Neuronal stem cell (in vitro differentiated cells): ENCODE measurements at regions not wholly inside any gene's neighbourhood (a gene's known extent, or its start where the extent isn't known, plus 50 kb on each side); places are given as distances from the start of the nearest gene placed in this dataset.

Experiments
- DNase-seq: peaks from one replicate; pipeline ENCODE4 v3.0.0-alpha.2; 2013; ENCODE audit warnings: low spot score
- H2AFZ ChIP-seq: one replicate; pipeline ENCODE4 v1.6.1; 2013; ENCODE audit warnings: mild to moderate bottlenecking, low read length, inconsistent platforms
- H2AK5ac ChIP-seq: 2 replicates; pipeline ENCODE4 v1.6.1; 2013; ENCODE audit warnings: low read depth, mild to moderate bottlenecking, inconsistent platforms, low read length, moderate library complexity, mixed read lengths
- H2BK120ac ChIP-seq: 2 replicates; pipeline ENCODE4 v1.6.1; 2013; ENCODE audit warnings: low read depth, mild to moderate bottlenecking, inconsistent platforms, low read length, moderate library complexity, mixed read lengths
- H2BK12ac ChIP-seq: one replicate; pipeline ENCODE4 v1.6.1; 2013; ENCODE audit warnings: low read length, inconsistent platforms
- H2BK15ac ChIP-seq: 2 replicates; pipeline ENCODE4 v1.6.1; 2013; ENCODE audit warnings: mild to moderate bottlenecking, low read length, inconsistent platforms, mixed read lengths
- H2BK5ac ChIP-seq: one replicate; pipeline ENCODE4 v1.6.1; 2013; ENCODE audit warnings: inconsistent platforms, mild to moderate bottlenecking, low read length, moderate library complexity
- H3K14ac ChIP-seq: one replicate; pipeline ENCODE4 v1.6.1; 2013; ENCODE audit warnings: low read length, inconsistent platforms
- H3K18ac ChIP-seq: 2 replicates; pipeline ENCODE4 v1.6.1; 2013; ENCODE audit warnings: low read length, inconsistent platforms
- H3K23ac ChIP-seq: 2 replicates; pipeline ENCODE4 v1.6.1; 2013; ENCODE audit warnings: low read depth, mild to moderate bottlenecking, mixed read lengths, low read length, inconsistent platforms; ENCODE audit not compliant: poor library complexity
- H3K27ac ChIP-seq: replicated peaks from 3 replicates; pipeline ENCODE4 v1.5.1; 2013; ENCODE audit warnings: low read length, inconsistent platforms
- H3K27me3 ChIP-seq, 3 experiments: 2 replicates each; pipeline ENCODE4 v1.6.1; 2013; ENCODE audit warnings: low read length in 3 of 3, mild to moderate bottlenecking in 2 of 3, inconsistent platforms in 1 of 3, low read depth in 1 of 3, mixed read lengths in 1 of 3, moderate library complexity in 1 of 3; ENCODE audit not compliant: control insufficient read depth in 3 of 3, insufficient read depth in 3 of 3
- H3K36me3 ChIP-seq, 2 donors: replicated peaks in 1 of 2; 2 replicates each; pipeline ENCODE4 v1.6.1; 2013; ENCODE audit warnings: low read length in 2 of 2; ENCODE audit not compliant: control insufficient read depth in 2 of 2, insufficient read depth in 2 of 2
- H3K4ac ChIP-seq: 2 replicates; pipeline ENCODE4 v1.6.1; 2013; ENCODE audit warnings: inconsistent platforms, mild to moderate bottlenecking, low read length, moderate library complexity
- H3K4me1 ChIP-seq, 2 donors: 1 replicate in 1 of 2; 2 replicates in 1 of 2; pipeline ENCODE4 v1.6.1; 2013; ENCODE audit warnings: low read length in 2 of 2, low read depth in 1 of 2; ENCODE audit not compliant: control insufficient read depth in 2 of 2, insufficient read depth in 1 of 2
- H3K4me2 ChIP-seq: one replicate; pipeline ENCODE4 v1.6.1; 2013; ENCODE audit warnings: mild to moderate bottlenecking, low read length, inconsistent platforms; ENCODE audit not compliant: insufficient read depth, poor library complexity, severe bottlenecking
- H3K4me3 ChIP-seq, 2 donors: 2 replicates each; pipeline ENCODE4 v1.5.1; 2013; ENCODE audit warnings: low read length in 2 of 2, mild to moderate bottlenecking in 2 of 2, inconsistent platforms in 1 of 2, moderate library complexity in 1 of 2
- H3K79me1 ChIP-seq: one replicate; pipeline ENCODE4 v1.6.1; 2013; ENCODE audit warnings: low read depth, mild to moderate bottlenecking, inconsistent platforms, low read length, moderate library complexity
- H3K9ac ChIP-seq: one replicate; pipeline ENCODE4 v1.6.1; 2013; ENCODE audit warnings: mild to moderate bottlenecking, low read depth, low read length, inconsistent platforms; ENCODE audit not compliant: poor library complexity
- H3K9me3 ChIP-seq, 2 donors: replicated peaks in 1 of 2; 2 replicates each; pipeline versions ENCODE3 to v1.6.1; 2013; ENCODE audit warnings: low read length in 2 of 2, mild to moderate bottlenecking in 2 of 2, inconsistent platforms in 1 of 2, low read depth in 1 of 2, mixed read lengths in 1 of 2, moderate library complexity in 1 of 2; ENCODE audit not compliant: control insufficient read depth in 2 of 2, insufficient read depth in 1 of 2
- H4K8ac ChIP-seq: one replicate; pipeline ENCODE4 v1.6.1; 2013; ENCODE audit warnings: low read depth, mild to moderate bottlenecking, inconsistent platforms, low read length, moderate library complexity
- H4K91ac ChIP-seq: one replicate; pipeline ENCODE4 v1.6.1; 2013; ENCODE audit warnings: low read length, low read depth, mild to moderate bottlenecking, inconsistent platforms; ENCODE audit not compliant: poor library complexity
- WGBS, 2 donors: extraction: QIAGEN DNeasy Blood & Tissue Kit; methylation state at CpG; one replicate each; pipeline ENCODE4 v1.1.7; 2013; ENCODE audit warnings: missing lambda C conversion rate in 2 of 2, mixed read lengths in 1 of 2; ENCODE audit not compliant: insufficient read length in 2 of 2, insufficient replicate concordance in 1 of 2; ENCODE audit errors: extremely low coverage in 2 of 2; 5-methylcytosine and 5-hydroxymethylcytosine counted together

DNA sequence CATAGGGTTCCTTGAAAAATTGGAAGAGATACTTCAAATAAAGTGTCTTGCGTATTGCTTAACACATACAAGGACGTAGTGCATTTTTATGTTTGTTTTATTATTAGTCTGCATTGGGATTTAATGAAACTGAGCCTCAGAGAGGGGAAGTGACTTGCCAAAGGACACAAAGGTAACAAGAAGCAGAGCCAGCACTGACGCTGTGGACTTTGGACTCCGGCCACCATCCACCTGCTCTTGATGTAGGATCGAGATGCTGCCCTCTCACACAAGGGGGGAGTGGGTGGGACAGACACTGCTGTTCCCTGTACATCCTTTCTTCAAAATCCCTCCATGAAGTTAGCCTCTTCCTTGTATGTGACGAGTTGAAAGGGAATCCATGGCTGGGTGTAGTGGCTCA, 435.4 kb upstream of the RGMA start:
- H3K4me1 ChIP-seq, result peaks cover 4 to 8% of the 10 kb centered on the region in 2 donors
- H2BK120ac ChIP-seq, result no peak overlapping the region
- no peak overlapping the region for H3K14ac ChIP-seq
- WGBS, 2 donors, result no CpG with 5 or more reads among the region's 6 CpGs
- H2AFZ ChIP-seq, result no peak overlapping the region
- H2BK15ac ChIP-seq, result no peak overlapping the region
- no peak overlapping the region for H3K4ac ChIP-seq
- peaks cover 0 to 2% of the 10 kb centered on the region in 2 donors for H3K9me3 ChIP-seq
- no peak overlapping the region for H3K4me2 ChIP-seq
- no peaks in the 10 kb centered on the region for H3K36me3 ChIP-seq
- H4K91ac ChIP-seq, result no peak overlapping the region
- DNase-seq, result no peak
- H2AK5ac ChIP-seq, result no peak overlapping the region
- no peak overlapping the region for H2BK12ac ChIP-seq
- H3K18ac ChIP-seq, result no peak overlapping the region
- H2BK5ac ChIP-seq, result no peak overlapping the region
- H3K4me3 ChIP-seq, result no peak overlapping the region
- no peak overlapping the region for H3K23ac ChIP-seq
- no peaks in the 10 kb centered on the region for H3K27me3 ChIP-seq
- H3K79me1 ChIP-seq, result no peaks in the 10 kb centered on the region
- no peak overlapping the region for H3K27ac ChIP-seq
- H4K8ac ChIP-seq, result no peak overlapping the region
- no peak overlapping the region for H3K9ac ChIP-seq

GRCh38 chr15:93523481-93523880, 434.5 kb upstream of the RGMA start:
- Histone ChIP-seq H4K91ac (no peak overlapping the region), H3K9me3 (peaks cover 0 to 2% of the 10 kb centered on the region in 2 donors), H3K4ac (no peak overlapping the region), H2AK5ac (no peak overlapping the region), H3K27ac (no peak overlapping the region), H3K4me3 (no peak overlapping the region), H2BK5ac (no peak overlapping the region), H3K14ac (no peak overlapping the region), H3K27me3 (no peaks in the 10 kb centered on the region), H3K79me1 (no peaks in the 10 kb centered on the region), H2BK12ac (no peak overlapping the region), H3K36me3 (no peaks in the 10 kb centered on the region), H3K9ac (no peak overlapping the region), H3K4me2 (no peak overlapping the region), H4K8ac (no peak overlapping the region), H3K4me1 (peaks cover 4 to 8% of the 10 kb centered on the region in 2 donors), H2AFZ (no peak overlapping the region), H3K18ac (no peak overlapping the region), H3K23ac (no peak overlapping the region), H2BK120ac (no peak overlapping the region), H2BK15ac (no peak overlapping the region)
- no peak for DNase-seq
- WGBS, 2 donors, result no CpG with 5 or more reads among the region's 7 CpGs

GRCh38 chr15:93520206-93520605, 431.2 kb upstream of the RGMA start:
- H2BK12ac ChIP-seq, result no peak overlapping the region
- no peak overlapping the region for H2AFZ ChIP-seq
- no peak overlapping the region for H3K4ac ChIP-seq
- H3K23ac ChIP-seq, result no peak overlapping the region
- H4K8ac ChIP-seq, result no peak overlapping the region
- peak overlapping the region; percentile 22 for H3K18ac ChIP-seq
- no peak overlapping the region for H3K4me2 ChIP-seq
- DNase-seq, result no peak
- H3K9me3 ChIP-seq, result peaks cover 0 to 2% of the 10 kb centered on the region in 2 donors
- no peak overlapping the region for H2BK5ac ChIP-seq
- no peak overlapping the region for H2AK5ac ChIP-seq
- no peak overlapping the region for H3K27ac ChIP-seq
- H3K27me3 ChIP-seq, result no peaks in the 10 kb centered on the region
- H3K36me3 ChIP-seq, result no peaks in the 10 kb centered on the region
- no peak overlapping the region for H2BK15ac ChIP-seq
- no peak overlapping the region for H2BK120ac ChIP-seq
- no peak overlapping the region for H3K4me3 ChIP-seq
- peaks cover 0 to 3% of the 10 kb centered on the region in 2 donors for H3K4me1 ChIP-seq
- no CpG with 5 or more reads among the region's 4 CpGs for WGBS, 2 donors
- no peaks in the 10 kb centered on the region for H3K79me1 ChIP-seq
- H4K91ac ChIP-seq, result no peak overlapping the region
- no peak overlapping the region for H3K9ac ChIP-seq
- no peak overlapping the region for H3K14ac ChIP-seq

GRCh38 chr15:93519599-93519998, 430.6 kb upstream of the RGMA start:
- Histone ChIP-seq H2BK5ac (no peak overlapping the region), H3K23ac (no peak overlapping the region), H2AFZ (no peak overlapping the region), H3K9me3 (peaks cover 0 to 2% of the 10 kb centered on the region in 2 donors), H4K91ac (no peak overlapping the region), H3K79me1 (no peaks in the 10 kb centered on the region), H3K14ac (no peak overlapping the region), H2BK15ac (no peak overlapping the region), H2AK5ac (no peak overlapping the region), H3K4ac (no peak overlapping the region), H3K9ac (no peak overlapping the region), H3K4me3 (no peak overlapping the region), H2BK120ac (no peak overlapping the region), H3K4me2 (no peak overlapping the region), H3K36me3 (no peaks in the 10 kb centered on the region), H2BK12ac (no peak overlapping the region), H3K4me1 (peaks cover 0 to 3% of the 10 kb centered on the region in 2 donors), H3K18ac (no peak overlapping the region), H3K27ac (no peak overlapping the region), H4K8ac (no peak overlapping the region), H3K27me3 (no peaks in the 10 kb centered on the region)
- no CpG with 5 or more reads among the region's 3 CpGs for WGBS, 2 donors
- no peak for DNase-seq
